ENCODE measurements at regions not wholly inside any gene's neighbourhood (a gene's known extent, or its start where the extent isn't known, plus 50 kb on each side); places are given as distances from the start of the nearest gene placed in this dataset.
"Not testable (repeated sequence)": the region's sequence is repeated elsewhere in the genome, so short reads cannot be mapped to it uniquely, and the experiment has no call there.

- FAIRE-seq: no peak
Observed at GRCh38 chr3:147152476-147152875, 253.9 kb downstream of the ZIC4 start.

- FAIRE-seq: no peak
Observed at GRCh38 chr3:147141516-147142288, 264.6 kb downstream of the ZIC4 start.

- FAIRE-seq: no peak
Observed at GRCh38 chr3:147139341-147139740, 267.0 kb downstream of the ZIC4 start.

GRCh38 chr3:147132168-147132567 is 274.2 kb downstream of the ZIC4 start:
- no peak for FAIRE-seq

GRCh38 chr3:147130461-147130860 is 275.9 kb downstream of the ZIC4 start:
- FAIRE-seq: no peak

GRCh38 chr3:147129665-147130064 is 276.7 kb downstream of the ZIC4 start:
- FAIRE-seq: no peak

GRCh38 chr3:147122350-147122749 is 284.0 kb downstream of the ZIC4 start:
- FAIRE-seq: no peak

GRCh38 chr3:147119989-147120388 is 286.4 kb downstream of the ZIC4 start:
- FAIRE-seq: no peak

- no peak for FAIRE-seq
Observed at GRCh38 chr3:147119346-147119745, 287.0 kb downstream of the ZIC4 start.

- FAIRE-seq: no peak
Observed at GRCh38 chr3:147118611-147119010, 287.7 kb downstream of the ZIC4 start.

- no peak for FAIRE-seq
Observed at GRCh38 chr3:147117631-147118030, 288.7 kb downstream of the ZIC4 start.

GRCh38 chr3:147113293-147114044 is 292.9 kb downstream of the ZIC4 start:
- no peak for FAIRE-seq

- FAIRE-seq: no peak
Observed at GRCh38 chr3:147099076-147099475, 307.3 kb downstream of the ZIC4 start.

GRCh38 chr3:147090461-147090860 is 315.9 kb downstream of the ZIC4 start:
- FAIRE-seq: no peak

- FAIRE-seq: no peak
Observed at GRCh38 chr3:147089286-147089685, 317.1 kb downstream of the ZIC4 start.

- not testable (repeated sequence) for FAIRE-seq
Observed at GRCh38 chr3:147059500-147059899, 346.8 kb downstream of the ZIC4 start.

GRCh38 chr3:147049821-147050220 is 356.5 kb downstream of the ZIC4 start:
- no peak for FAIRE-seq

- no peak for FAIRE-seq
Observed at GRCh38 chr3:147049305-147049704, 357.0 kb downstream of the ZIC4 start.

GRCh38 chr3:147046916-147047315 is 359.4 kb downstream of the ZIC4 start:
- no peak for FAIRE-seq

- FAIRE-seq: no peak
Observed at GRCh38 chr3:147038481-147038880, 367.9 kb downstream of the ZIC4 start.

GRCh38 chr3:147034359-147034758 is 372.0 kb downstream of the ZIC4 start:
- no peak for FAIRE-seq

GRCh38 chr3:147030274-147030673 is 376.1 kb downstream of the ZIC4 start:
- FAIRE-seq: no peak

- FAIRE-seq: no peak
Observed at GRCh38 chr3:147015334-147015733, 391.0 kb downstream of the ZIC4 start.

GRCh38 chr3:147008886-147009285 is 397.5 kb downstream of the ZIC4 start:
- FAIRE-seq: no peak

Data from islet of Langerhans (tissue), 1 donor.